ENCODE measurements at regions not wholly inside any gene's neighbourhood (a gene's known extent, or its start where the extent isn't known, plus 50 kb on each side); places are given as distances from the start of the nearest gene placed in this dataset.

DNA sequence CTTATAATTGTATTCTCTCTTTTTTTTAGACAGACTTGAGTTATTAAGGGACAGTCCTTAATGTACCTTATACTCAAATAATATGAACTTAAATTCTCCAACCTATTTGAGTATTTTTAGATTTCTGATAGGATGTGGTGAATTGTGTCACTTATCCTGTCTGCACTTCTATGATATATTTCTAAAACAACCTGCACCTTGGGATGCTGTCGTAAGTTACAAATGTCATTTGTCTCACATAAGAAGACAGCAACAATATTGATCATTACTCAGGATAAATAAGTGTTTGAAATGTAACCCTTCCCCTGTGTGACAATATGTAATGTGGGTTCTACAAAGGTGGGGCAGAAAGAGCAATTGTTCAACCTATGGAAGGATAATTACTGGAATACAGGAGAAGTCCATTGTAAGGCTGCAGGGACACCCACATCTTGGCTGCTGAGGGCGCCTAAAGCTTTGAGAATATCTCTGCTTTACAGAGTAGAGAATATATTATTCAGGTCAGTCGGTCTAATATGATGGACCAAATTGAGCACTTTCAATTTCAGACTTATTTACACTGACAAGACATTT is 236.9 kb upstream of the PRR20A start:
- DNase-seq (ENCODE audit: low read depth) = no peak

- DNase-seq (ENCODE audit: low read depth) = no peak
Observed at GRCh38 chr13:56906909-56907308, 233.8 kb upstream of the PRR20A start.

DNA sequence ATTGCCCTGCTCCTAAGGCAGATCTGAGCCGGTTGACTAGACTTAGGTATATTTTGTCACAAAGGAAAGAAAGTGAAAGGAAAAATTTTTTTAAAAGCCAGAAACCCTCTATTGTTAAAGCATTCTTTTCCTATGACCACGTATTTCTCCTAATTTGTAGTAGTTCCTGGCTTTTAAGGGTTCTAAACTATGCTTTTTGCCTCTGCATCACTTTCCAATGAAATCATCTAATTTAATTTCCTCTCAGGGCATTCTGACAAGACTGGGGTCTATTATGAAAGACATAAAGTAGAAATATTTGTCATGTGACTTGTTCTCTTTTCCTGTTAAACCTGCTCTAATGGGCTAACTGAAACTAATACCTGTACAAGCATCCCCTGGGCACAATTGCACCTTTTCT is 233.0 kb upstream of the PRR20A start:
- no peak for DNase-seq (ENCODE audit: low read depth)

DNA sequence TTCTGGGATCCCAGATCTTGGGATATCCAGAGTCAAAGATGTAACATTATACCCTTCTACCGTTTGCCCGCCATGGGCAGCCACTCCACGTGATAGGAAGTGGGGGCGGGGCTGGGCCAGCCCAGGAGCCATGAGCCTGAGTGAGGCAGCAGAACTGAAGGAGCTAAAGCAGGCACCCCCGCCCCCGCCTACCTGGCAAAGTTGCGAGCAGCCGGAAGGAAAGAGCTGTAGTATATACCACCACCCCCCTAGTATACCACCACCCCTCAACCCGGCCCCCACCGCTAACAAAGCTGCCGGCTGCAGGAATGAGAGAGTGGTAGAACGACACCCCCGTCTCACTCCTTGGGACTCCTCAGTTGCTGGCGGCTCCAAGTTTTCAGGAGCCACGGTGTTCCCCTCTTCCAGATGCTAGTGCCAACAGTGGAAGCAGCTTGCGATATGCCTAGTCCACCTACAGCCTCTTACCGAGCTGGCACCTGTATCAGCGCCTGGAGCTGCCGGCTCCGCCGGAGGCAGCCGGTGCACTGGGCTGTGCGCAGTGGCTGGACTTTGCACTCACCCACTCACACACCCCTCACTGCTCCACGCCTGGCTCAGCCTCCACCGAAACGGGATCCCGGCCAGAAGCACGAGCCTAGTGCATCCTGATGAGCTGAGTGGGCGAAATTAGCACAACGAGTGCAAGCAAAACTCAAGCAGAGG is 230.7 kb upstream of the PRR20A start:
- no peak for DNase-seq (ENCODE audit: low read depth)

- no peak for DNase-seq (ENCODE audit: low read depth)
Observed at GRCh38 chr13:56917966-56918365, 222.8 kb upstream of the PRR20A start.

GRCh38 chr13:56923626-56924140 is 217.0 kb upstream of the PRR20A start:
- no peak for DNase-seq (ENCODE audit: low read depth)

- no peak for DNase-seq (ENCODE audit: low read depth)
Observed at GRCh38 chr13:56924401-56924800, 216.3 kb upstream of the PRR20A start.

GRCh38 chr13:56932104-56932503 is 208.6 kb upstream of the PRR20A start:
- no peak for DNase-seq (ENCODE audit: low read depth)

GRCh38 chr13:56953965-56954364 is 186.8 kb upstream of the PRR20A start:
- DNase-seq (ENCODE audit: low read depth) = no peak

GRCh38 chr13:56975647-56976046 is 165.1 kb upstream of the PRR20A start:
- no peak for DNase-seq (ENCODE audit: low read depth)

DNA sequence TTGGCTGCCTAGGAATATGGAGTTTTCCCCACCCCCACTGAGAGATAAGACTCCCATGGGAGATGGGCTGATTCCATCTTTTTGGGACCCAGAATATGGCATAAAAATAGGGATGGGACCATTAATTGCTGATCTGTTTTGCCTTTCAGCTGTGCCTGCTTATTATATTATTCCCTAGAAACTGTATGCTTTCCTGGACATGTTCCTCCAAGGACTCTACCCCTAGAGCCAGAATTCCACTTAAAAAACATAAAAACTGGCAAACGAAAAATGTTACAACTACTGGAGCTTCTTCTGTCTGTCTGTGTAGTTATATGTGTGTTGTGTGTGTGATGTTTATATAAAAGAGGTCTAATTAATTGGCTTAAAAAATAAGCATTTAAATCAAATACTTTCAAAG is 159.9 kb upstream of the PRR20A start:
- no peak for DNase-seq (ENCODE audit: low read depth)

GRCh38 chr13:56986121-56986520 is 154.6 kb upstream of the PRR20A start:
- no peak for DNase-seq (ENCODE audit: low read depth)

DNA sequence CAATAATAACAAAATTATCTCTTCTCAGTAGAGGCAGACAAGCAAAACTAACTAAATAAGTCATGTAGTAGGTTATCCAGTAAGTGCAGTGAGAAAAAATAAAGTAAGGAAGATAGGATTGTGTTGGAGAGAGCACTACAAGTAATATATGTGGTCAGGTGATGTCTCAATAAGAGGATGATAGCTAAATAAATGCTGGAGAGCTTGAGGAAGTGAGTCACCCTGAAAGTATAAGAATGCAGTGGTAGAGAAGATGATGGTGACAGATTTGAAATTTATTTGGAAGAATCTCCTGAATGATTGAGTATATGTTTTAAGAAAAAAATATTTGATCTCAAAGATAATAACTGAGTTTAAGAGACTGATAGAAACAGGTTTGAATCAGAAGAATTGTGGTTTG is 152.2 kb upstream of the PRR20A start:
- no peak for DNase-seq (ENCODE audit: low read depth)

DNA sequence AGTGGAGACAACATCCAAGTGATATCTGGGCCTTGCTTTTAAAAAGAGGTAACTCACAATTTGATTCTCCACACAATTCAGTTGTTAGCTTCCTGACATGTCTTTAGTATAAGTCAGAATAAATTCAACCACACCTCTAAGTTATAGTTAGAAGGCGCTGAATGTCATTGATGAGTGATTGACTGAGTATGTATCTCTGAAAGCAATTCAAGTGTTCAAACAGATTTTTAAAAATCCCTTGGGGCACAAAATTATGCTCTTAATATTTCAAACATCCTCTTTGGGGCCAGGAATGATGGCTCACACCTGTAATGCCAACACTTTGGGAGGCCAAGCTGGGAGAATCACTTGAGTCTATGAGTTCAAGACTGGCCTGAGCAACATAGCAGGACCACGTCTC is 137.0 kb upstream of the PRR20A start:
- DNase-seq (ENCODE audit: low read depth) = no peak

DNA sequence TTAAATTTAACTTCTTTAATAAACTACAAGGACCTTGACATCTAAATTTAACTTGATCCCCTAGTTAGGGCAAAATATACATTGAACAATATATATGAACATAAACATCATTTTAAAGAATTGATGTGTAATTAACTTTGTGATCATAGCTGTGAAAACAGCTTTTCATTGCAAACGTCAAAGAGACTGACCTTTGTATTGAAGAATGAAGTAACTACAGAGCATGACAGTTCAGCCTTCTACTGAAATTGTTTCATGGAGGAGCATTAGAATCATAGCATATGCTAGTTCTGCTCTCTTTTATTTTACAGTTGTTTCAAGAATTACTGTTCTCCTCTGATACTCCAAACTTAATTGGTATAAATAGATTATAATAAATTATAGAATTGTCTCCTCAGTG is 123.4 kb upstream of the PRR20A start:
- no peak for DNase-seq (ENCODE audit: low read depth)

GRCh38 chr13:57018915-57019314 is 121.8 kb upstream of the PRR20A start:
- DNase-seq (ENCODE audit: low read depth) = no peak

DNA sequence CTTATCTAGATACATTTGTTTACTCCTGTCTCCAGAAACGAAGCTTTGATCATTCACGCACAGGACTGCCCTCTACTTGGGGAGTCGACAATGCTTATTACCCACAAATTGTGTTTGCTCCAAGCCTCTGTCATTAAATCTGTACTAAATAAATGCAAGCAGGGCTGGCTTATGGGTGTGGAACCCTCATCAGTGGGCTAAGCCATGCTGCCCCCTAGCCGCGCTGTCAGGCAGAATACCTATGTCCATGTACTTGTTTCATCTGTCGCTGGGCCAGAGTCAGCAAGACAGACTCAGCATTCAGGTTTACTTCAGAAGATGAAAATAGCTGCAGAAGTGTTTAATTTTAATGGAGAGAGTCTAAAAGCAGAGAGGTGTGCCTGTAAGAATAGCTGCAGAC is 110.0 kb upstream of the PRR20A start:
- DNase-seq (ENCODE audit: low read depth) = no peak

GRCh38 chr13:57036290-57036689 is 104.4 kb upstream of the PRR20A start:
- DNase-seq (ENCODE audit: low read depth) = no peak

DNA sequence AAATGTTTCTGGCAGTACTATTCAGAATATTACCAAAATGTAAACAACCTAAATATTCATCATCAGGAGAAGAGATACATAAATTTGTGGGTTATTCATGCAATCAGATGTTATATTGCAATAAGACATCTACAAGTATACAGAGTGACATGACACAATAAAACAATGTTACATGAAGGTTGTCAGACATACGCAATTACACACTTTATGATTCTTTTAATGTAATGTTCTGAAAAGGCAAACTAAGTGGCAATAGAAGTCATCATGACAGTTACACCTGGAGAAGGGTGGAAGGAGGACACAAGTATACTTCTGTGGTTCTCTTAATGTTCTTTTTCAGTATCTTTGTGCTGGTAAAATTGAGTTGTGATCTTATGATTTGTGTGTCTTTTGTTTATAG is 95.8 kb upstream of the PRR20A start:
- no peak for DNase-seq (ENCODE audit: low read depth)

GRCh38 chr13:57045826-57046546 is 94.7 kb upstream of the PRR20A start:
- no peak for DNase-seq (ENCODE audit: low read depth)

DNA sequence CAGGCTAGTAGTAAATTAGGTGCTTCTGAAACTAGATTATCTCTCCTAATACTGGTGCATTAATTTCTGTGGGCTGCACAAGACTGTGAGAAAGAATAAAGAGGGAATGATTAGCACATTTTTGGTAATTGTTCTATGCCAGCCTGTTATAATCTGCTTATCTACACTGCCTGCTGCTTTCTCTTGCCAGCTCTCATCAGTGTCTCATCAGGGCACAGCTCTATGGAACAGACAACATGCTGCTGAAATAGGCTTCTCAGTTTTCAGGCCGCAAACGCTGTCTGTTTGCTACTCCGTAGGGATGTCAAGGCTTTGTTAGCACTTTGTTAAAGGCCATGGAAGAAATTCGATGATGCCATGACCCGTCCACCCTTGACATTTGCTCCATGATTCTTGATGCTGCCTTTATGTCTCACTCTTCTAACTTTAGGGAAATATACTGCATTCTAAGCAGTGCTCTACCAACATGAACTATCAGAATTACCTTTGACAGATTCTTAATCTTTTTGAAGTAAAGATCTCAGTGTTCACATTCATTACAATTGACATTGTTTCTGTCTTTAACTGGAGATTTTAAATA is 84.0 kb upstream of the PRR20A start:
- no peak for DNase-seq (ENCODE audit: low read depth)

GRCh38 chr13:57063007-57063406 is 77.7 kb upstream of the PRR20A start:
- no peak for DNase-seq (ENCODE audit: low read depth)

DNA sequence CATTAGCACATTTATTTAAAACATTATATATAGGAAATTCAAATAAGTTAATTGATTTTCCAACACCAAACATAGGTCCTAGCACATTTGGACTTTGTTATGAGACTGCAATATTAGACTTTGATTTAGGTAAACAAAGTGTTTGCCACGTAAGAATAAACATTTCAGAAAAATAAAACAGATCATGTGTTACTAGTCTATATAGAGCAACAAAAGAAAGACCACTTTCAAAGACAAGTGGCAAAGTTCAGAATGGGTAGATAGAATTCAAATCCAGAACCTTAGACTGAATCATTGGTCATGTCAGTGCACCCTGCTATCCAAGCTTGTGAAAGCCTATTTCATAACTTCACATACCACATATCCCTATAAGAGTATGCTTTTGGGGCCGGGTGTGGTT is 66.7 kb upstream of the PRR20A start:
- DNase-seq (ENCODE audit: low read depth) = no peak
